ENCODE measurements at regions not wholly inside any gene's neighbourhood (a gene's known extent, or its start where the extent isn't known, plus 50 kb on each side); places are given as distances from the start of the nearest gene placed in this dataset.

GRCh38 chr17:73706428-73706827, 62.2 kb upstream of the SDK2 start:
- TF ChIP-seq EZH2 (IDR thresholded peaks at IDR 0.05; ENCODE audit: low read length, unreplicated experiment) = no peak
- TF ChIP-seq, protein P1, sequence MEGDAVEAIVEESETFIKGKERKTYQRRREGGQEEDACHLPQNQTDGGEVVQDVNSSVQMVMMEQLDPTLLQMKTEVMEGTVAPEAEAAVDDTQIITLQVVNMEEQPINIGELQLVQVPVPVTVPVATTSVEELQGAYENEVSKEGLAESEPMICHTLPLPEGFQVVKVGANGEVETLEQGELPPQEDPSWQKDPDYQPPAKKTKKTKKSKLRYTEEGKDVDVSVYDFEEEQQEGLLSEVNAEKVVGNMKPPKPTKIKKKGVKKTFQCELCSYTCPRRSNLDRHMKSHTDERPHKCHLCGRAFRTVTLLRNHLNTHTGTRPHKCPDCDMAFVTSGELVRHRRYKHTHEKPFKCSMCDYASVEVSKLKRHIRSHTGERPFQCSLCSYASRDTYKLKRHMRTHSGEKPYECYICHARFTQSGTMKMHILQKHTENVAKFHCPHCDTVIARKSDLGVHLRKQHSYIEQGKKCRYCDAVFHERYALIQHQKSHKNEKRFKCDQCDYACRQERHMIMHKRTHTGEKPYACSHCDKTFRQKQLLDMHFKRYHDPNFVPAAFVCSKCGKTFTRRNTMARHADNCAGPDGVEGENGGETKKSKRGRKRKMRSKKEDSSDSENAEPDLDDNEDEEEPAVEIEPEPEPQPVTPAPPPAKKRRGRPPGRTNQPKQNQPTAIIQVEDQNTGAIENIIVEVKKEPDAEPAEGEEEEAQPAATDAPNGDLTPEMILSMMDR (conservative IDR thresholded peaks at IDR 0.05; ENCODE audit: low read depth, low read length) = no peak

Data from PC-3 (cell line).